Astrocyte of the cerebellum (primary cell): ENCODE measurements at regions not wholly inside any gene's neighbourhood (a gene's known extent, or its start where the extent isn't known, plus 50 kb on each side); places are given as distances from the start of the nearest gene placed in this dataset.

ENCODE experiments used
- DNase-seq: peaks from one replicate; pipeline ENCODE4 v3.0.0-alpha.2; 2011; ENCODE audit warnings: low read depth
- H3K4me3 ChIP-seq: 2 replicates; pipeline ENCODE4 v1.5.1; 2011; ENCODE audit warnings: mild to moderate bottlenecking, low read depth, low read length, moderate library complexity
- CTCF ChIP-seq: IDR thresholded peaks from 2 replicates; pipeline ENCODE4 v1.5.1; 2012; ENCODE audit warnings: low read length, low read depth, moderate library complexity, mild to moderate bottlenecking; ENCODE audit errors: missing control alignments
- in situ Hi-C: cut with HindIII; loops from 2 replicates; pipeline ENCODE4 v1.10.0; 2017; ENCODE audit warnings: low sequenced_read_pairs

- DNase-seq = no peak
- H3K4me3 ChIP-seq = no peak overlapping the region
- TF ChIP-seq CTCF = no peak
- in situ Hi-C loops = no loop called here
Observed at GRCh38 chr12:25842254-25842653, 116.2 kb upstream of the RASSF8 start.

GRCh38 chr12:25843976-25844375 is 114.5 kb upstream of the RASSF8 start:
- no peak overlapping the region for H3K4me3 ChIP-seq
- in situ Hi-C loops = no loop called here
- TF ChIP-seq CTCF = no peak
- DNase-seq = no peak

- no peak for TF ChIP-seq CTCF
- in situ Hi-C loops = no loop called here
- DNase-seq = no peak
- H3K4me3 ChIP-seq = no peak overlapping the region
Observed at GRCh38 chr12:25845415-25845814, 113.1 kb upstream of the RASSF8 start.

GRCh38 chr12:25852792-25853191 is 105.7 kb upstream of the RASSF8 start:
- in situ Hi-C loops = no loop called here
- H3K4me3 ChIP-seq = no peak overlapping the region
- DNase-seq = no peak
- no peak for TF ChIP-seq CTCF

GRCh38 chr12:25853316-25854095 is 105.0 kb upstream of the RASSF8 start:
- no peak for DNase-seq
- in situ Hi-C loops = no loop called here
- no peak overlapping the region for H3K4me3 ChIP-seq
- TF ChIP-seq CTCF = no peak

GRCh38 chr12:25854991-25855390 is 103.5 kb upstream of the RASSF8 start:
- in situ Hi-C loops = no loop called here
- no peak overlapping the region for H3K4me3 ChIP-seq
- no peak for TF ChIP-seq CTCF
- no peak for DNase-seq
